PC-3 (cell line): ENCODE measurements at regions not wholly inside any gene's neighbourhood (a gene's known extent, or its start where the extent isn't known, plus 50 kb on each side); places are given as distances from the start of the nearest gene placed in this dataset.

ENCODE experiments used
- ATAC-seq: fragments of 200-7000 bp; cut with Tn5 transposase; 2 replicates; pipeline ENCODE4 v1.9.1; 2020; ENCODE audit warnings: mild to moderate bottlenecking, moderate library complexity
- BruUV-seq: library from RNA; stranded (reverse); fragments of 400-500 nt; replicated peaks from 2 replicates; lab custom pipeline; 2021; lab: Mats Ljungman, UMichigan
- CTCF ChIA-PET: fragments of 300-600 bp; sonication (Branson Sonifier 250); formaldehyde crosslinking; loops from one replicate; lab custom pipeline; 2022; ENCODE audit warnings: antibody characterized with exemption; lab: Charles Lee
- POLR2A ChIA-PET: fragments of 300-600 bp; sonication (Branson Sonifier 250); formaldehyde crosslinking; loops from one replicate; lab custom pipeline; 2022; ENCODE audit warnings: antibody characterized with exemption; ENCODE audit not compliant: unreplicated experiment; lab: Charles Lee
- DNase-seq: peaks from one replicate; pipeline ENCODE4 v3.0.0-alpha.2; 2015
- H2AFZ ChIP-seq: fragments of 300-600 bp; sonication (generic); 2 replicates; pipeline ENCODE4 v1.6.0; 2016; ENCODE audit warnings: antibody characterized with exemption, low read length
- H3F3A ChIP-seq: fragments of 300-600 bp; sonication (generic); one replicate; pipeline ENCODE4 v1.6.0; 2017; ENCODE audit warnings: antibody characterized with exemption, low read length, control low read depth, mild to moderate bottlenecking; ENCODE audit not compliant: unreplicated experiment
- H3K27ac ChIP-seq: fragments of 300-600 bp; sonication (generic); 2 replicates; pipeline ENCODE4 v1.5.1; 2016; ENCODE audit warnings: mild to moderate bottlenecking, low read length
- H3K27me3 ChIP-seq: fragments of 300-600 bp; sonication (generic); 2 replicates; pipeline ENCODE4 v1.6.1; 2016; ENCODE audit warnings: low read length, mixed read lengths
- H3K36me3 ChIP-seq: fragments of 300-600 bp; sonication (generic); 2 replicates; pipeline ENCODE4 v1.6.1; 2016; ENCODE audit warnings: low read depth, mixed run types, low read length, mixed read lengths
- H3K4me1 ChIP-seq: fragments of 300-600 bp; sonication (generic); 2 replicates; pipeline ENCODE4 v1.5.1; 2016; ENCODE audit warnings: low read length; ENCODE audit not compliant: insufficient read depth
- H3K4me2 ChIP-seq: fragments of 300-600 bp; sonication (generic); 2 replicates; pipeline ENCODE4 v1.6.0; 2016; ENCODE audit warnings: low read length
- H3K4me3 ChIP-seq: fragments of 300-600 bp; sonication (generic); 2 replicates; pipeline ENCODE4 v1.5.1; 2016; ENCODE audit warnings: mild to moderate bottlenecking, low read length, mixed read lengths
- H3K79me2 ChIP-seq: fragments of 300-600 bp; sonication (generic); 2 replicates; pipeline ENCODE4 v1.6.1; 2017; ENCODE audit warnings: low read length, mixed read lengths
- H3K9ac ChIP-seq: fragments of 300-600 bp; sonication (generic); 2 replicates; pipeline ENCODE4 v1.6.0; 2016; ENCODE audit warnings: mild to moderate bottlenecking, low read length
- H3K9me2 ChIP-seq: fragments of 300-600 bp; sonication (generic); replicated peaks from 2 replicates; pipeline ENCODE4 v1.6.1; 2016; ENCODE audit warnings: mixed run types, low read length, mixed read lengths
- H3K9me3 ChIP-seq: fragments of 300-600 bp; sonication (generic); 2 replicates; pipeline ENCODE4 v1.6.1; 2016; ENCODE audit warnings: low read length, mixed read lengths
- H4K20me1 ChIP-seq: fragments of 300-600 bp; sonication (generic); 2 replicates; pipeline ENCODE4 v1.6.1; 2016; ENCODE audit warnings: low read length, mixed read lengths
- EZH2 ChIP-seq: fragments of 300-600 bp; sonication (generic); IDR thresholded peaks from one replicate; pipeline ENCODE4 v1.6.1; 2017; ENCODE audit warnings: antibody characterized with exemption, mild to moderate bottlenecking, low read length; ENCODE audit not compliant: unreplicated experiment
- EZH2phosphoT487 ChIP-seq: fragments of 300-600 bp; sonication (generic); IDR thresholded peaks from 2 replicates; pipeline ENCODE4 v1.6.1; 2018; ENCODE audit warnings: mild to moderate bottlenecking, antibody characterized with exemption, low read length, borderline replicate concordance
- intact Hi-C: fragments of 100-400 bp; cut with micrococcal nuclease; formaldehyde crosslinking; loops from 2 replicates; pipeline ENCODE4 v1.9.0; 2023
- TF ChIP-seq, protein P1 (sequence below): fragments of 300-600 bp; sonication (generic); conservative IDR thresholded peaks from 2 replicates; pipeline ENCODE4 v1.5.1; 2017; ENCODE audit warnings: antibody characterized with exemption, low read depth, mild to moderate bottlenecking, low read length

GRCh38 chr10:30750971-30751677 lies 121.6 kb upstream of the LYZL2 start:
- BruUV-seq, result no TSS peak
- no peak overlapping the region for H3K9ac ChIP-seq
- no peaks in the 10 kb centered on the region for H4K20me1 ChIP-seq
- no peaks in the 10 kb centered on the region for H3K9me3 ChIP-seq
- no peak overlapping the region for H3K4me3 ChIP-seq
- H2AFZ ChIP-seq, result no peak overlapping the region
- TF ChIP-seq EZH2phosphoT487, result no peak
- ChIA-PET POLR2A (no interaction called here), CTCF (interaction anchor here (1.0 to 1.4 kb wide), 3 partner anchors 64 to 740 kb away, joined by 3 to 7 read pairs (median 3); no protein-coding TSS in a partner anchor)
- H3K27ac ChIP-seq, result no peak overlapping the region
- DNase-seq, result no peak
- no peak for ATAC-seq
- no peaks in the 10 kb centered on the region for H3K79me2 ChIP-seq
- H3K27me3 ChIP-seq, result no peaks in the 10 kb centered on the region
- H3K4me2 ChIP-seq, result no peak overlapping the region
- H3K36me3 ChIP-seq, result no peaks in the 10 kb centered on the region
- intact Hi-C loops, result loop anchor here (5.0 kb wide), 1 partner anchor 566 kb away; the partner anchor contains the start of gene ZEB1
- no peaks in the 10 kb centered on the region for H3K9me2 ChIP-seq
- no peaks in the 10 kb centered on the region for H3K4me1 ChIP-seq
- no peaks in the 10 kb centered on the region for H3F3A ChIP-seq

DNA sequence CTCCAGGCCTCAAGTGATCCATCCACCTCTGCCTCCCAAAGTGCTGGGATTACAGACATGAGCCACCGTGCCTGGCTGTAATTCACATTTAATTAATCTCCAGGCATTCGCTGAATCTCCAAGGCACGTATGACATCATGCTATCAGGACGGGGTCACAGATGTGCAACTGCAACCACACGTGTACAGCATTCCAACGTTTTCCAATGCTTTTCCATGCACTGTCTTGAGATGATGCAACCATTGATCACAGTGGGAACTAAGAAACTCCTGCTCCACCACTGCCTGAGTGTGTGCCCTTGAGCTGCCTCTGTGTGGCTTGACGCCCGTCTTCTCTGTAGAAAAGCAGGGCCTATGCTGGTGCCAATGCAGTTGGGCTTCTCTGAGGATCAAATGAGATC lies 119.8 kb upstream of the LYZL2 start:
- Histone ChIP-seq H3K27me3 (no peaks in the 10 kb centered on the region), H3K4me3 (no peak overlapping the region), H2AFZ (no peak overlapping the region), H3K4me2 (no peak overlapping the region), H3K4me1 (no peaks in the 10 kb centered on the region), H3K9ac (no peak overlapping the region), H4K20me1 (no peaks in the 10 kb centered on the region), H3K9me3 (no peaks in the 10 kb centered on the region), H3K9me2 (no peaks in the 10 kb centered on the region), H3K27ac (no peak overlapping the region), H3F3A (no peaks in the 10 kb centered on the region), H3K36me3 (no peaks in the 10 kb centered on the region), H3K79me2 (no peaks in the 10 kb centered on the region)
- DNase-seq (no peak), ATAC-seq (no peak)
- intact Hi-C loops, result no loop called here
- TF ChIP-seq EZH2phosphoT487 (no peak), EZH2 (no peak)
- TF ChIP-seq, protein P1, sequence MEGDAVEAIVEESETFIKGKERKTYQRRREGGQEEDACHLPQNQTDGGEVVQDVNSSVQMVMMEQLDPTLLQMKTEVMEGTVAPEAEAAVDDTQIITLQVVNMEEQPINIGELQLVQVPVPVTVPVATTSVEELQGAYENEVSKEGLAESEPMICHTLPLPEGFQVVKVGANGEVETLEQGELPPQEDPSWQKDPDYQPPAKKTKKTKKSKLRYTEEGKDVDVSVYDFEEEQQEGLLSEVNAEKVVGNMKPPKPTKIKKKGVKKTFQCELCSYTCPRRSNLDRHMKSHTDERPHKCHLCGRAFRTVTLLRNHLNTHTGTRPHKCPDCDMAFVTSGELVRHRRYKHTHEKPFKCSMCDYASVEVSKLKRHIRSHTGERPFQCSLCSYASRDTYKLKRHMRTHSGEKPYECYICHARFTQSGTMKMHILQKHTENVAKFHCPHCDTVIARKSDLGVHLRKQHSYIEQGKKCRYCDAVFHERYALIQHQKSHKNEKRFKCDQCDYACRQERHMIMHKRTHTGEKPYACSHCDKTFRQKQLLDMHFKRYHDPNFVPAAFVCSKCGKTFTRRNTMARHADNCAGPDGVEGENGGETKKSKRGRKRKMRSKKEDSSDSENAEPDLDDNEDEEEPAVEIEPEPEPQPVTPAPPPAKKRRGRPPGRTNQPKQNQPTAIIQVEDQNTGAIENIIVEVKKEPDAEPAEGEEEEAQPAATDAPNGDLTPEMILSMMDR, result no peak
- ChIA-PET CTCF (no interaction called here), POLR2A (no interaction called here)
- BruUV-seq, result no TSS peak

GRCh38 chr10:30748152-30748973 lies 118.8 kb upstream of the LYZL2 start:
- no peaks in the 10 kb centered on the region for H3K36me3 ChIP-seq
- intact Hi-C loops, result no loop called here
- no peak overlapping the region for H3K4me2 ChIP-seq
- no peaks in the 10 kb centered on the region for H3K9me2 ChIP-seq
- no TSS peak for BruUV-seq
- no peaks in the 10 kb centered on the region for H3F3A ChIP-seq
- CTCF ChIA-PET, result no interaction called here
- no peaks in the 10 kb centered on the region for H3K9me3 ChIP-seq
- no peak overlapping the region for H3K9ac ChIP-seq
- no peak overlapping the region for H3K4me3 ChIP-seq
- DNase-seq (no peak), ATAC-seq (no peak)
- POLR2A ChIA-PET, result interaction anchor here (0.5 kb wide), 1 partner anchor 570 kb away, joined by 3 read pairs; no protein-coding TSS in a partner anchor
- no peaks in the 10 kb centered on the region for H3K4me1 ChIP-seq
- H2AFZ ChIP-seq, result no peak overlapping the region
- H3K27ac ChIP-seq, result no peak overlapping the region
- no peaks in the 10 kb centered on the region for H3K79me2 ChIP-seq
- H4K20me1 ChIP-seq, result no peaks in the 10 kb centered on the region
- TF ChIP-seq EZH2, result no peak
- no peak for TF ChIP-seq EZH2phosphoT487
- TF ChIP-seq, protein P1, result no peak
- H3K27me3 ChIP-seq, result no peaks in the 10 kb centered on the region
